H1 (cell line): ENCODE measurements at regions not wholly inside any gene's neighbourhood (a gene's known extent, or its start where the extent isn't known, plus 50 kb on each side); places are given as distances from the start of the nearest gene placed in this dataset.
A peak's percentile ranks its signal among the peaks of the same experiment; 100 is the strongest.

Source experiments
- CTCF ChIA-PET: fragments of 300-600 bp; sonication (Branson Sonifier 250); formaldehyde crosslinking; loops from one replicate; lab custom pipeline; 2021; ENCODE audit not compliant: partially characterized antibody; lab: Charles Lee
- POLR2A ChIA-PET: fragments of 300-600 bp; sonication (Branson Sonifier 250); formaldehyde crosslinking; loops from one replicate; lab custom pipeline; 2021; ENCODE audit warnings: inconsistent platforms; ENCODE audit not compliant: partially characterized antibody; lab: Charles Lee
- DNase-seq, 2 experiments: peaks; one replicate each; pipeline versions ENCODE4 v3.0.0 to v3.0.0-alpha.2; 2010 to 2022; ENCODE audit warnings: low spot score in 2 of 2, low read depth in 1 of 2, mixed read lengths in 1 of 2
- FAIRE-seq: peaks from 2 replicates; lab custom pipeline; 2011; peaks lifted over from hg19 to GRCh38; lab: Jason Lieb, UNC
- H2AFZ ChIP-seq: 2 replicates; pipeline ENCODE4 v1.8.1; 2012; ENCODE audit warnings: low read length, inconsistent platforms
- H2AK5ac ChIP-seq: 2 replicates; pipeline ENCODE4 v1.6.1; 2013; ENCODE audit warnings: low read depth, low read length
- H2BK120ac ChIP-seq: replicated peaks from 2 replicates; pipeline ENCODE3; 2013; ENCODE audit warnings: low read depth, low read length, inconsistent platforms
- H2BK12ac ChIP-seq: 2 replicates; pipeline ENCODE4 v1.6.1; 2013; ENCODE audit warnings: low read depth, low read length
- H2BK15ac ChIP-seq: 2 replicates; pipeline ENCODE4 v1.6.1; 2013; ENCODE audit warnings: low read length
- H2BK20ac ChIP-seq: 2 replicates; pipeline ENCODE4 v1.6.1; 2013; ENCODE audit warnings: low read length
- H2BK5ac ChIP-seq: 2 replicates; pipeline ENCODE4 v1.6.1; 2013; ENCODE audit warnings: low read depth, low read length
- H3K14ac ChIP-seq: 2 replicates; pipeline ENCODE4 v1.6.1; 2013; ENCODE audit warnings: inconsistent platforms; ENCODE audit not compliant: insufficient read length
- H3K18ac ChIP-seq: 2 replicates; pipeline ENCODE4 v1.6.1; 2013; ENCODE audit warnings: low read length; ENCODE audit errors: extremely low read depth
- H3K23ac ChIP-seq: 2 replicates; pipeline ENCODE4 v1.6.1; 2013; ENCODE audit warnings: inconsistent platforms; ENCODE audit not compliant: insufficient read length
- H3K23me2 ChIP-seq: 2 replicates; pipeline ENCODE4 v1.6.1; 2013; ENCODE audit warnings: low read depth, low read length
- H3K27ac ChIP-seq: 2 replicates; pipeline ENCODE4 v1.6.1; 2011; ENCODE audit warnings: low read depth, low read length, inconsistent platforms
- H3K27me3 ChIP-seq, 4 experiments: replicated peaks in 1 of 4; 1 replicate in 1 of 4; 2 replicates in 3 of 4; pipeline versions ENCODE4 v1.6.1 to v1.8.1; 2011 to 2013; ENCODE audit warnings: low read length in 3 of 4, mild to moderate bottlenecking in 3 of 4, inconsistent platforms in 2 of 4, mixed read lengths in 2 of 4, moderate library complexity in 1 of 4; ENCODE audit not compliant: control insufficient read depth in 3 of 4, insufficient read depth in 3 of 4; ENCODE audit errors: extremely low read depth in 1 of 4
- H3K36me3 ChIP-seq, 4 experiments: 2 replicates each; pipeline versions ENCODE4 v1.6.1 to v1.8.1; 2011 to 2013; ENCODE audit warnings: mild to moderate bottlenecking in 4 of 4, low read length in 3 of 4, moderate library complexity in 2 of 4, control low read depth in 1 of 4, inconsistent platforms in 1 of 4; ENCODE audit not compliant: insufficient read depth in 4 of 4, control insufficient read depth in 2 of 4
- H3K4ac ChIP-seq: replicated peaks from 2 replicates; pipeline ENCODE3; 2013; ENCODE audit warnings: low read length, low read depth, mixed read lengths, inconsistent platforms; ENCODE audit not compliant: insufficient read length
- H3K4me1 ChIP-seq, 4 experiments: replicated peaks in 1 of 4; 1 replicate in 1 of 4; 2 replicates in 3 of 4; pipeline versions ENCODE4 v1.6.1 to v1.8.1; 2011 to 2013; ENCODE audit warnings: low read length in 3 of 4, inconsistent platforms in 2 of 4, mixed read lengths in 1 of 4; ENCODE audit not compliant: insufficient read depth in 4 of 4, control insufficient read depth in 3 of 4
- H3K4me2 ChIP-seq, 2 experiments: 2 replicates each; pipeline versions ENCODE4 v1.6.1 to v1.8.1; 2011 to 2013; ENCODE audit warnings: low read depth in 2 of 2, low read length in 2 of 2, control low read depth in 1 of 2, inconsistent platforms in 1 of 2, mild to moderate bottlenecking in 1 of 2; ENCODE audit not compliant: insufficient read depth in 1 of 2
- H3K4me3 ChIP-seq, 4 experiments: fragments of 200-600, 300-600 bp in 1 of 4; sonication (generic), shearing (Covaris generic), sonication (Bioruptor Twin) in 1 of 4; 2 replicates each; pipeline versions ENCODE4 v1.5.1 to v1.8.1; 2011 to 2016; ENCODE audit warnings: low read length in 4 of 4, low read depth in 3 of 4, control low read depth in 2 of 4, inconsistent platforms in 2 of 4, mild to moderate bottlenecking in 2 of 4, mixed read lengths in 1 of 4, moderate library complexity in 1 of 4; ENCODE audit not compliant: insufficient read depth in 2 of 4; ENCODE audit errors: extremely low read depth in 1 of 4
- H3K56ac ChIP-seq: replicated peaks from 2 replicates; pipeline ENCODE3; 2013; ENCODE audit warnings: low read depth, mild to moderate bottlenecking, mixed read lengths, low read length, inconsistent platforms; ENCODE audit not compliant: insufficient read length
- H3K79me1 ChIP-seq: 2 replicates; pipeline ENCODE4 v1.6.1; 2013; ENCODE audit warnings: low read depth, low read length, control low read depth
- H3K79me2 ChIP-seq, 2 experiments: 2 replicates each; pipeline versions ENCODE4 v1.6.1 to v1.8.1; 2012 to 2013; ENCODE audit warnings: low read length in 2 of 2, mild to moderate bottlenecking in 2 of 2, inconsistent platforms in 1 of 2; ENCODE audit not compliant: insufficient read depth in 2 of 2, control insufficient read depth in 1 of 2
- H3K9ac ChIP-seq, 4 experiments: replicated peaks in 1 of 4; 1 replicate in 1 of 4; 2 replicates in 3 of 4; pipeline versions ENCODE4 v1.6.1 to v1.8.1; 2011 to 2013; ENCODE audit warnings: low read depth in 3 of 4, low read length in 3 of 4, control low read depth in 2 of 4, mild to moderate bottlenecking in 2 of 4, moderate library complexity in 2 of 4, inconsistent platforms in 1 of 4; ENCODE audit errors: extremely low read depth in 1 of 4
- H3K9me3 ChIP-seq, 2 experiments: 2 replicates each; pipeline versions ENCODE4 v1.6.1 to v1.8.1; 2012 to 2013; ENCODE audit warnings: mild to moderate bottlenecking in 2 of 2, moderate library complexity in 2 of 2, control low read depth in 1 of 2, inconsistent platforms in 1 of 2, low read depth in 1 of 2, low read length in 1 of 2, mixed read lengths in 1 of 2; ENCODE audit not compliant: insufficient read depth in 2 of 2
- H4K20me1 ChIP-seq, 2 experiments: replicated peaks in 1 of 2; 2 replicates each; pipeline versions ENCODE3 to v1.8.1; 2011 to 2013; ENCODE audit warnings: inconsistent platforms in 2 of 2, low read length in 2 of 2, mild to moderate bottlenecking in 1 of 2; ENCODE audit not compliant: insufficient read depth in 2 of 2, control insufficient read depth in 1 of 2
- H4K5ac ChIP-seq: 2 replicates; pipeline ENCODE4 v1.6.1; 2013; ENCODE audit warnings: low read length, low read depth, mixed read lengths, inconsistent platforms; ENCODE audit not compliant: insufficient read length
- H4K8ac ChIP-seq: 2 replicates; pipeline ENCODE4 v1.8.0; 2013; ENCODE audit warnings: mild to moderate bottlenecking, moderate library complexity, low read length, inconsistent platforms; ENCODE audit not compliant: insufficient read depth; ENCODE audit errors: extremely low read depth
- H4K91ac ChIP-seq: replicated peaks from 2 replicates; pipeline ENCODE3; 2013; ENCODE audit warnings: low read length, mixed read lengths, inconsistent platforms; ENCODE audit not compliant: insufficient read length
- CBX8 ChIP-seq: fragments of 300-800, 300-1000 bp; sonication (generic); IDR thresholded peaks from 2 replicates; pipeline ENCODE4 v1.7.1; 2016; ENCODE audit warnings: low read depth, low read length, borderline replicate concordance
- POU5F1 ChIP-seq: IDR thresholded peaks from 2 replicates; pipeline ENCODE4 v1.6.1; 2011; ENCODE audit warnings: low read depth, mild to moderate bottlenecking, low read length, moderate library complexity
- SIX5 ChIP-seq: IDR thresholded peaks from 2 replicates; pipeline ENCODE4 v1.6.1; 2011; ENCODE audit warnings: mild to moderate bottlenecking, low read depth, low read length
- SP4 ChIP-seq: IDR thresholded peaks from 2 replicates; pipeline ENCODE4 v1.6.1; 2012; ENCODE audit warnings: low read length, inconsistent platforms
- TAF7 ChIP-seq: optimal IDR thresholded peaks from 2 replicates; pipeline ENCODE3; 2011; ENCODE audit warnings: low read depth, mild to moderate bottlenecking, inconsistent platforms, low read length, moderate library complexity, borderline replicate concordance
- WGBS, 2 experiments: shearing (Covaris generic) in 1 of 2; methylation state at CpG; one replicate each; pipeline versions ENCODE4 v1.1.6 to v1.1.7; 2013 to 2015; ENCODE audit warnings: low lambda C conversion rate in 2 of 2, mixed read lengths in 2 of 2, inconsistent platforms in 1 of 2, low coverage in 1 of 2, missing lambda C conversion rate in 1 of 2; ENCODE audit not compliant: insufficient replicate concordance in 2 of 2, insufficient coverage in 1 of 2, insufficient read length in 1 of 2; ENCODE audit errors: extremely low coverage in 1 of 2, missing lambda C conversion rate in 1 of 2; 5-methylcytosine and 5-hydroxymethylcytosine counted together

DNA sequence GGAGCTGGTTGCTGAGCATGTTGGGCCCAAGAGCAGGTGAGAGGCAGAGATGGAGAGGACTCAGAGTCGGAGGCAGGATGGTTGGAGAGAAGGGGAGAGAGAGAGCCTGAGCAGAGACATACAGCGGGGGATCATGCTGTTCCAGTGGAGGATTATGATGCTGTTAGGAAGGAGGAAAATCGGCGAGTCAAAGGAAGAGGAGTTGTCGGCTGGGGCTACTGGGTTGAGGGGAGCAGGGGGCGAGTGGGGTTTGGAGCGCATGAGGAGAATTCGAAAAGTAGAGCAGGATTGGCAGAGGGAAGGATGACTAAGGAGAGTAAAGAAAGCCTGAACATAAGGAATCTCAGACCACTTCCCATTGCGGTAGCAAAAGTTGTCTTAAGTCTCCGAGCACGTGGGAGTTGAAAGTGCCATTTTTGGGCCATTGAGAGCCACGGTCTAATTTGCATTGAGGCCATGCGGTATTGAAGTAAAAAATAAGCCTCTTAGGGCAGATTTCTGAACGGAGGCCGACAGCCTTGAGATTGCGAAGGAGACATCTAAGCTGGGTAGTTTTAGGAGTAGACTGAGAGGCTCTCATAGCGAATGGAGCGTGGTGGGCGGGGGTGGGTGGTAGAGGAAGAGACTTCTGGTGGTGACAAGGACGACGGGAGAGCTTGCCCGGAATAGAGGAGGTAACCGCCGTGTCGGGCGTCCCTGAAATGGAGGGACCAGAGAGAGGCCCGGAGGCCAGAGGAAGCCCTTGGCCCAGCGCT is 140.4 kb upstream of the ETV3 start:
- no peaks in the 10 kb centered on the region for H3K9me3 ChIP-seq
- H4K5ac ChIP-seq, result no peak overlapping the region
- H3K23me2 ChIP-seq, result peaks cover 17% of the 10 kb centered on the region; the same call in 1 of the 2 replicates
- no peak overlapping the region for H3K27ac ChIP-seq
- no peak overlapping the region for H2AK5ac ChIP-seq
- no peak overlapping the region for H4K8ac ChIP-seq
- TF ChIP-seq TAF7 (peak; percentile 48), SIX5 (no peak), POU5F1 (no peak), SP4 (no peak), CBX8 (no peak)
- TF ChIP-seq, all 59 proteins: peak for 1
- DNase-seq, result no peak
- no peak overlapping the region for H3K23ac ChIP-seq
- H3K79me1 ChIP-seq, result no peaks in the 10 kb centered on the region
- no peaks in the 10 kb centered on the region for H4K20me1 ChIP-seq
- WGBS, 2 experiments, result 92% methylated on average over 28 of the region's 28 CpGs; no CpG with 5 or more reads in 1 of the 2 experiments
- no peaks in the 10 kb centered on the region for H3K36me3 ChIP-seq
- H3K56ac ChIP-seq, result no peak overlapping the region
- H2BK20ac ChIP-seq, result no peak overlapping the region
- no peak overlapping the region for H4K91ac ChIP-seq
- no peak overlapping the region for H2AFZ ChIP-seq
- H3K9ac ChIP-seq, result no peak overlapping the region
- H2BK15ac ChIP-seq, result no peak overlapping the region; the same call in 1 of the 2 replicates
- H3K4me2 ChIP-seq, result no peak overlapping the region
- peaks cover 0 to 7% (median 3%) of the 10 kb centered on the region in 4 experiments; a peak in 4 of 7 replicates for H3K27me3 ChIP-seq
- H2BK12ac ChIP-seq, result no peak overlapping the region
- ChIA-PET CTCF (interaction anchor here (0.6 to 1.5 kb wide), 7 partner anchors 11 to 217 kb away, joined by 3 to 5 read pairs (median 3); no protein-coding TSS in a partner anchor), POLR2A (no interaction called here)
- no peak overlapping the region for H3K4me3 ChIP-seq
- no peak overlapping the region for H2BK5ac ChIP-seq
- H3K4ac ChIP-seq, result no peak overlapping the region
- no peak overlapping the region for H3K14ac ChIP-seq
- H2BK120ac ChIP-seq, result no peak overlapping the region
- H3K4me1 ChIP-seq, result peaks cover 0 to 11% (median 7%) of the 10 kb centered on the region in 4 experiments; a peak in 4 of 7 replicates
- FAIRE-seq, result no peak
- no peak overlapping the region; the same call in 1 of the 2 replicates for H3K18ac ChIP-seq
- no peaks in the 10 kb centered on the region for H3K79me2 ChIP-seq
